DND-41 (cell line): ENCODE measurements at regions not wholly inside any gene's neighbourhood (a gene's known extent, or its start where the extent isn't known, plus 50 kb on each side); places are given as distances from the start of the nearest gene placed in this dataset.

Experiments
- ATAC-seq: fragments of 200-7000 bp; cut with Tn5 transposase; 3 replicates; pipeline ENCODE4 v1.9.1; 2021; ENCODE audit warnings: low read depth; ENCODE audit not compliant: insufficient read depth
- DNase-seq: peaks from one replicate; pipeline ENCODE4 v3.0.0-alpha.2; 2020
- H2AFZ ChIP-seq: 2 replicates; pipeline ENCODE4 v1.6.0; 2012; ENCODE audit warnings: low read depth, low read length
- H3K27ac ChIP-seq: 2 replicates; pipeline ENCODE4 v1.5.1; 2012; ENCODE audit warnings: low read length, inconsistent platforms
- H3K27me3 ChIP-seq: fragments of 200-600 bp; sonication (generic); 2 replicates; pipeline ENCODE4 v1.6.0; 2012; ENCODE audit warnings: low read length, mild to moderate bottlenecking, inconsistent platforms; ENCODE audit not compliant: insufficient read depth, poor library complexity
- H3K36me3 ChIP-seq: 2 replicates; pipeline ENCODE4 v1.5.1; 2012; ENCODE audit warnings: low read length, inconsistent platforms; ENCODE audit not compliant: insufficient read depth
- H3K4me1 ChIP-seq: 2 replicates; pipeline ENCODE4 v1.5.1; 2012; ENCODE audit warnings: mild to moderate bottlenecking, low read length; ENCODE audit not compliant: insufficient read depth
- H3K4me2 ChIP-seq: 2 replicates; pipeline ENCODE4 v1.6.0; 2012; ENCODE audit warnings: mild to moderate bottlenecking, moderate library complexity, low read length, inconsistent platforms; ENCODE audit not compliant: insufficient read depth
- H3K4me3 ChIP-seq, 2 experiments: fragments of 200-600 bp in 1 of 2; shearing (Covaris generic) in 1 of 2; 2 replicates each; pipeline ENCODE4 v1.5.1; 2012 to 2016; ENCODE audit warnings: inconsistent platforms in 2 of 2, low read length in 2 of 2, mild to moderate bottlenecking in 2 of 2, low read depth in 1 of 2, moderate library complexity in 1 of 2
- H3K79me2 ChIP-seq: 2 replicates; pipeline ENCODE4 v1.6.0; 2012; ENCODE audit warnings: low read length, inconsistent platforms; ENCODE audit not compliant: insufficient read depth
- H3K9ac ChIP-seq: 2 replicates; pipeline ENCODE4 v1.6.0; 2012; ENCODE audit warnings: low read depth, mild to moderate bottlenecking, inconsistent platforms, low read length, moderate library complexity
- H3K9me3 ChIP-seq: 2 replicates; pipeline ENCODE4 v1.5.1; 2012; ENCODE audit warnings: low read length, moderate library complexity, mild to moderate bottlenecking, inconsistent platforms; ENCODE audit not compliant: insufficient read depth, severe bottlenecking
- H4K20me1 ChIP-seq: 2 replicates; pipeline ENCODE4 v1.6.0; 2012; ENCODE audit warnings: low read length; ENCODE audit not compliant: insufficient read depth
- CTCF ChIP-seq: IDR thresholded peaks from 2 replicates; pipeline ENCODE4 v1.5.1; 2012; ENCODE audit warnings: borderline replicate concordance, low read length, moderate library complexity, mild to moderate bottlenecking; ENCODE audit not compliant: poor library complexity, severe bottlenecking; ENCODE audit errors: extremely low read depth
- EZH2 ChIP-seq: IDR thresholded peaks from 3 replicates; pipeline ENCODE4 v1.6.1; 2012; ENCODE audit warnings: borderline replicate concordance, low read depth, mild to moderate bottlenecking, moderate library complexity, low read length, inconsistent platforms; ENCODE audit not compliant: severe bottlenecking

DNA sequence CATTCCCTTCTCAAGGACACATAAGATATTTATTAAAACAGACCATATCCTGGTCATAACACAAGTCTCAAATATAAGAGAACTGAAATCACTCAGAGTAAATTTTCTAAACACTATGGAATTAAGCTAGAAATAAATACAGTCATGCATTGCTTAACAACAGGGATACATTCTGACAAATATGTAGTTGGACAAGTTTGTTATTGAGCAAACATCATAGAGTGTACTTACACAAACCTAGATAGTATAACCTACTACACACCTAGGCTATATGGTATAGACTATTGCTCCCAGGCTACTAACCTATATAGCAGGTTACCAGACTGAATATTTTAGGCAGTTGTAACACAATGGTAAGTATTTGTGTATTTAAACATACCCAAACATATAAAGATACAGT lies 104.0 kb downstream of the MIS18A start:
- ATAC-seq (no peak), DNase-seq (no peak)
- no peak overlapping the region for H3K27ac ChIP-seq
- H3K4me3 ChIP-seq = no peak overlapping the region
- H2AFZ ChIP-seq = no peak overlapping the region
- H3K79me2 ChIP-seq = no peaks in the 10 kb centered on the region
- no peaks in the 10 kb centered on the region for H3K9me3 ChIP-seq
- no peaks in the 10 kb centered on the region for H3K4me1 ChIP-seq
- peaks cover 6% of the 10 kb centered on the region for H3K27me3 ChIP-seq
- TF ChIP-seq CTCF (no peak), EZH2 (no peak)
- no peak overlapping the region for H3K4me2 ChIP-seq
- no peaks in the 10 kb centered on the region for H4K20me1 ChIP-seq
- no peaks in the 10 kb centered on the region for H3K36me3 ChIP-seq
- H3K9ac ChIP-seq = no peak overlapping the region

GRCh38 chr21:32173121-32173724 lies 105.6 kb downstream of the MIS18A start:
- Histone ChIP-seq H3K4me3 (no peak overlapping the region), H3K4me2 (no peak overlapping the region), H3K4me1 (no peaks in the 10 kb centered on the region), H2AFZ (no peak overlapping the region), H3K9ac (no peak overlapping the region), H3K36me3 (no peaks in the 10 kb centered on the region), H3K27ac (no peak overlapping the region), H3K79me2 (no peaks in the 10 kb centered on the region), H4K20me1 (no peaks in the 10 kb centered on the region), H3K9me3 (no peaks in the 10 kb centered on the region), H3K27me3 (peaks cover 11% of the 10 kb centered on the region)
- ATAC-seq (no peak), DNase-seq (no peak)
- TF ChIP-seq EZH2 = no peak
- TF ChIP-seq CTCF = no peak

DNA sequence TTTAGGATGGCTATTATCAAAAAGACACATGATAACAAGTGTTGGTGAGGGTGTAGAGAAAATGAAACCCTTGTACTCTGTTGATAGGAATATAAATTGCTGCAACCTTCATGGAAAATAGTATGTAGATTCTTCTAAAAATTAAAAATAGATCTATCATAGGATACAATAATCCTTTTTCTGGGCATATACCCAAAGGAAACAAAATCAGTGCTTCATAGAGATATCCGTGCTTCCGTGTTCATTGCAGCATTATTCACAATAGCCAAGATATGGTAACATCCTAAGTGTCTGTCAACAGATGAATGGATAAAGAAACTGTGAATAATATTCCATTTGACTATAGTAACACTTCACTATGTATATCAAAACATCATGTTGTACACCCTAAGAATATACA lies 106.7 kb downstream of the MIS18A start:
- no peak overlapping the region for H2AFZ ChIP-seq
- no peaks in the 10 kb centered on the region for H3K36me3 ChIP-seq
- no peak overlapping the region for H3K27ac ChIP-seq
- no peak for TF ChIP-seq CTCF
- TF ChIP-seq EZH2 = no peak
- no peaks in the 10 kb centered on the region for H3K9me3 ChIP-seq
- no peaks in the 10 kb centered on the region for H4K20me1 ChIP-seq
- peaks cover 11% of the 10 kb centered on the region for H3K27me3 ChIP-seq
- no peak for ATAC-seq
- no peaks in the 10 kb centered on the region for H3K4me1 ChIP-seq
- no peak overlapping the region for H3K4me2 ChIP-seq
- no peaks in the 10 kb centered on the region for H3K79me2 ChIP-seq
- H3K4me3 ChIP-seq = no peak overlapping the region
- DNase-seq = no peak
- H3K9ac ChIP-seq = no peak overlapping the region
